Right lobe of liver (tissue), 4 donors: ENCODE measurements at regions not wholly inside any gene's neighbourhood (a gene's known extent, or its start where the extent isn't known, plus 50 kb on each side); places are given as distances from the start of the nearest gene placed in this dataset.

Experiments used
- POLR2A ChIP-seq: fragments of 450-650 bp; IDR thresholded peaks from one replicate; pipeline ENCODE4 v1.6.1; 2017; ENCODE audit warnings: antibody characterized with exemption, mild to moderate bottlenecking
- TF ChIP-seq, protein P1 (sequence below), 4 donors: fragments of 200-600 bp in 3 of 4; fragments of 450-650 bp in 1 of 4; IDR thresholded peaks; one replicate each; pipeline versions ENCODE4 v1.5.1 to v1.8.0; 2016 to 2022; ENCODE audit warnings: antibody characterized with exemption in 4 of 4, mild to moderate bottlenecking in 2 of 4
- donor health status: DM: no; HTN: no; CAD: no.
- donor health status: DM: no; HTN: no; CAD: no.
- donor health status: DM: no; HTN: yes; CAD: no.

DNA sequence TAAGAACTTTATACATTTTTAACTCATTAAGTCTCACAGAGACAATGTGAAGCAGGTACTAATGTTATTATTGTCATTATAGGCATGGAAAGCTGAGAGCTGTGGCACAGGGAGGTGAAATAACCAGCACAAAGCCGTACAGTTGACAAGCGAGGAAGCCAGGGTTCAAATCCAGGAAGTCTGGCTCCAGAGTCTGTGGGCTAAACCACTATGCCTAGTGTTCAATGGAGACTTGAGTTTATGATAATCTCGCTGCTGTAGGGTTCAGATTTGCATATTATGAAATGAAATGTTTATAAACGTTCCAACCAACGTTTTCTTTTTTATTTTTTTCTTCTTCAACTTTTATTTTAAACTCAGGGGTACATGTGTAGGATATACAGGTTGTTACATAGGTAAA, 60.0 kb downstream of the CHST2 start:
- TF ChIP-seq POLR2A: no peak
- TF ChIP-seq, protein P1, sequence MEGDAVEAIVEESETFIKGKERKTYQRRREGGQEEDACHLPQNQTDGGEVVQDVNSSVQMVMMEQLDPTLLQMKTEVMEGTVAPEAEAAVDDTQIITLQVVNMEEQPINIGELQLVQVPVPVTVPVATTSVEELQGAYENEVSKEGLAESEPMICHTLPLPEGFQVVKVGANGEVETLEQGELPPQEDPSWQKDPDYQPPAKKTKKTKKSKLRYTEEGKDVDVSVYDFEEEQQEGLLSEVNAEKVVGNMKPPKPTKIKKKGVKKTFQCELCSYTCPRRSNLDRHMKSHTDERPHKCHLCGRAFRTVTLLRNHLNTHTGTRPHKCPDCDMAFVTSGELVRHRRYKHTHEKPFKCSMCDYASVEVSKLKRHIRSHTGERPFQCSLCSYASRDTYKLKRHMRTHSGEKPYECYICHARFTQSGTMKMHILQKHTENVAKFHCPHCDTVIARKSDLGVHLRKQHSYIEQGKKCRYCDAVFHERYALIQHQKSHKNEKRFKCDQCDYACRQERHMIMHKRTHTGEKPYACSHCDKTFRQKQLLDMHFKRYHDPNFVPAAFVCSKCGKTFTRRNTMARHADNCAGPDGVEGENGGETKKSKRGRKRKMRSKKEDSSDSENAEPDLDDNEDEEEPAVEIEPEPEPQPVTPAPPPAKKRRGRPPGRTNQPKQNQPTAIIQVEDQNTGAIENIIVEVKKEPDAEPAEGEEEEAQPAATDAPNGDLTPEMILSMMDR (IDR thresholded peaks at IDR 0.05): no peak
